GM10266 (cell line): ENCODE measurements at regions not wholly inside any gene's neighbourhood (a gene's known extent, or its start where the extent isn't known, plus 50 kb on each side); places are given as distances from the start of the nearest gene placed in this dataset.

Experiments used
- DNase-seq: peaks from one replicate; pipeline ENCODE4 v3.0.0; 2012; ENCODE audit errors: extremely low spot score
- CTCF ChIP-seq: IDR thresholded peaks from 2 replicates; pipeline ENCODE4 v1.5.1; 2012; ENCODE audit warnings: mild to moderate bottlenecking, low read depth; ENCODE audit not compliant: control insufficient read depth, insufficient read depth; ENCODE audit errors: missing control alignments

GRCh38 chr9:88712484-88712883, 177.5 kb downstream of the NXNL2 start:
- no peak for DNase-seq
- TF ChIP-seq CTCF, result no peak

GRCh38 chr9:88713010-88713409, 178.0 kb downstream of the NXNL2 start:
- no peak for DNase-seq
- TF ChIP-seq CTCF, result no peak

- no peak for TF ChIP-seq CTCF
- no peak for DNase-seq
These were observed 181.8 kb downstream of the NXNL2 start for GRCh38 chr9:88716596-88717290.

- DNase-seq, result no peak
- no peak for TF ChIP-seq CTCF
These were observed 186.0 kb downstream of the NXNL2 start for GRCh38 chr9:88721025-88721424.

GRCh38 chr9:88721495-88722279, 186.7 kb downstream of the NXNL2 start:
- no peak for TF ChIP-seq CTCF
- no peak for DNase-seq

GRCh38 chr9:88722753-88723152, 187.8 kb downstream of the NXNL2 start:
- no peak for DNase-seq
- TF ChIP-seq CTCF, result no peak

- no peak for TF ChIP-seq CTCF
These were observed 188.8 kb downstream of the NXNL2 start for GRCh38 chr9:88723751-88724150.

More at GRCh38 chr9:88723751-88724150, 188.8 kb downstream of the NXNL2 start:
- DNase-seq, result no peak
